AG09319 (cell line): ENCODE measurements at regions not wholly inside any gene's neighbourhood (a gene's known extent, or its start where the extent isn't known, plus 50 kb on each side); places are given as distances from the start of the nearest gene placed in this dataset.

Experiments
- DNase-seq: peaks from one replicate; pipeline ENCODE4 v3.0.0-alpha.2; 2010; ENCODE audit warnings: low read depth; ENCODE audit errors: extremely low read depth
- TF ChIP-seq, protein P1 (sequence below): IDR thresholded peaks from 2 replicates; pipeline ENCODE4 v1.5.1; 2011; ENCODE audit warnings: low read depth, mild to moderate bottlenecking, inconsistent platforms, low read length, moderate library complexity

DNA sequence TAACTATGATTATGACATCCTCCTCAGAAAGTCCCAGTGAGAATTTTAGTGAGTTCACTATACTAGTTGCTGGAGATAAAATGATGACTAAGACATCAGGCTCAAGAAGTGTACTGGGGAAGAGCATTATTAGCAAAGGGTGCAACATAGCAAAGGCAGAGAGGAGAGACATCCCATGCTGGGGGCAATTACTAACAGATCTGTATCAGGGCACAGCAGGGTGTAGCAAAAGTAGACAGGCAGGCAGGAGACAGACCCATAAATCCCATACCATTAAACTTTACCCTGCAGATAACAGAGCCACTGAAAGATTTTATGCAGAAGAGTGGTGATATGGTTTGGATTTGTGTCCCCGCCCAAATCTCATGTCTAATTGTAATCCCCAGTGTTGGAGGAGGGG lies 161.7 kb downstream of the SP3 start:
- no peak for DNase-seq
- TF ChIP-seq, protein P1, sequence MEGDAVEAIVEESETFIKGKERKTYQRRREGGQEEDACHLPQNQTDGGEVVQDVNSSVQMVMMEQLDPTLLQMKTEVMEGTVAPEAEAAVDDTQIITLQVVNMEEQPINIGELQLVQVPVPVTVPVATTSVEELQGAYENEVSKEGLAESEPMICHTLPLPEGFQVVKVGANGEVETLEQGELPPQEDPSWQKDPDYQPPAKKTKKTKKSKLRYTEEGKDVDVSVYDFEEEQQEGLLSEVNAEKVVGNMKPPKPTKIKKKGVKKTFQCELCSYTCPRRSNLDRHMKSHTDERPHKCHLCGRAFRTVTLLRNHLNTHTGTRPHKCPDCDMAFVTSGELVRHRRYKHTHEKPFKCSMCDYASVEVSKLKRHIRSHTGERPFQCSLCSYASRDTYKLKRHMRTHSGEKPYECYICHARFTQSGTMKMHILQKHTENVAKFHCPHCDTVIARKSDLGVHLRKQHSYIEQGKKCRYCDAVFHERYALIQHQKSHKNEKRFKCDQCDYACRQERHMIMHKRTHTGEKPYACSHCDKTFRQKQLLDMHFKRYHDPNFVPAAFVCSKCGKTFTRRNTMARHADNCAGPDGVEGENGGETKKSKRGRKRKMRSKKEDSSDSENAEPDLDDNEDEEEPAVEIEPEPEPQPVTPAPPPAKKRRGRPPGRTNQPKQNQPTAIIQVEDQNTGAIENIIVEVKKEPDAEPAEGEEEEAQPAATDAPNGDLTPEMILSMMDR, result no peak

DNA sequence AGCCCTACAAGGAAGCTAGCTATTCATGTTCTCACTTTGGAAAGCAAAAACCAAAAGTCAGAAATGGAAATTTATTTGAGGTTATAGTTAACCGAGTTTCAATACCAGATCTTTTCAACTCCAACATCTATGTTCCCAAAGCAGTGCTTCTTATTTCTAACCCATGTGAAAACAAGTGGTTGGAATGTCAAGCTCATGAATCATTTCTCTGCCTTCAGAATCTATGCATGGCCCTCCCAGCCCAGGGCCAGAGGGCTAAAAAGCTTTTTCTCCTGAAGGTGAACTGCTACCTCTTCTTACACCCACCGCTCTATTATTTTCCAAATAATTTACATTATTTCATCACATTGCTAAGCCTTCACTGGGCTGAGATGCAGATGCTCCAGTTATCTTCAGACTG lies 158.4 kb downstream of the SP3 start:
- TF ChIP-seq, protein P1, result no peak
- DNase-seq, result no peak

DNA sequence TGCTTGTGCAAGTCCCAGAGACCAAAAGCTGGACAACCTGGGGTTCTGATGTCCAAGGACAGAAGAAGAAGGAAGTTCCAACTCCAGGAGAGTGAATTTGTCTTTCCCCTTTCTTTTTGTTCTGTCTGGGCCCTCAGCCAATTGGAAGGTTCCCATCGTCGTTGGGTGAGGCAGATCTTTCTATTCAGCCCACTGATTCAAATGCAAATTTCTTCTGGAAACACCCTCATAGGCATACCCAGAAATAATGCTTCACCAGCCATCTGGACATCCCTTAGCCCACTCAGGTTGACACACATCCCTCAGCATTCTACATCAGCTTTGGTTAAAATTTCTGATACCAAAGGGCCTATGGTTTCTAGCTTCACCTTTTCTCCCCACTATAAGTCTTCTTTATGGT lies 156.5 kb downstream of the SP3 start:
- DNase-seq, result no peak

DNA sequence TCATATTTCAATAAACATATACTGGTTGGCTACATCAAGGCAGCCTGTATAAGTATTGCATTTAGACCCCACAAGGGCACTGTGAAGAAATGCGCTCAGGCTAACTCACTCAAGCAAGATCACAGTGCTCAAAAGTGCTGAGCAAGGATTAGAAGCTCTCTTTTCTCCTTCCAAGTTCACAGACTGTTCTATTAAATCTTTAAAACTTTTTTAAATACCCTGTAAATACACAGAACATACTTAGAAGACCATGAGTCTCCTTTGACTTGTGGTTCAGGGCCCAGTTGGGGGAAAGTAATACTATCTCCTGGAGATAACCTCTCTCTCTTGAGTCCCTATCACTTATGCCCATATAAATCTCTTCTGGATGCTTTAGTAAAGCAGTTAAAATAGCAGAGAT lies 152.9 kb downstream of the SP3 start:
- no peak for DNase-seq
- TF ChIP-seq, protein P1, result no peak

More for the DNA sequence above, 156.5 kb downstream of the SP3 start:
- TF ChIP-seq, protein P1, result no peak

DNA sequence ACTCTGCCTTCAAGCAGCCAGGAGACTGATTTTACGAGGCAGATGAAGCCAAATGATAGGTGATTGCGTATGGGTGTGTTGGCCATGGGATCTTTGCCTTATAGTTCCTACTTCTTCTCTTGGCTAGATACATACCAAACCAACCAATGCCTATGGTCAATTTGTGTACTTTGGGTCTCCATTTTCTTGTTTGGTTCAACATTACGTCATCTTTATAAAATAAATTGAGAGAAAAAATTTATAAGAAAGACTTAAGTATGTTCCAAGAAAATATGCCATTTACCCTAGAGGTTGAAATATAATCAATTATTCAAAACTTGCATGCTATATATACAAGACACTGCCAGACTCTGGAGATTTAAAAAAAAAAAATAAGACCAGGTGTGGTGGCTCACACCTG lies 150.9 kb downstream of the SP3 start:
- TF ChIP-seq, protein P1, result no peak
- no peak for DNase-seq

DNA sequence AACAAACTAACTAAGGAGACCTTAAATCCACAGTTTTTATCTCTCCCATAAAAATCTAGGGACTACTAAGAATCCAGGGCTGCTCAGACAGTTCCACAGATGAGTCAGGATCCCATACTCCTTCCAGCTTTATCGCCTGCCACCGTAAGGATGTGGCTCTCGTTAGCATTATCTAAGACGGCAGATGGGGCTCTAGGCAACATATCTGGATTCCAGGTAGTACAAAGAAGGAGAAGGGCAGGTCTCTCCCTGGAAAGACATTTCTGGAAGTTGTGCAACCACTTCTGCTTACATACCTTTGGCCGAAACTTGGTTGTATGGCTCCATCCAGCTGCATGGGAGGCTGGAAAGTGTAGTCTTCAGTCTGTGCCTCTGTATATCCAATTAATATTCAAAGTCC lies 149.4 kb downstream of the SP3 start:
- TF ChIP-seq, protein P1, result no peak
- DNase-seq, result no peak

DNA sequence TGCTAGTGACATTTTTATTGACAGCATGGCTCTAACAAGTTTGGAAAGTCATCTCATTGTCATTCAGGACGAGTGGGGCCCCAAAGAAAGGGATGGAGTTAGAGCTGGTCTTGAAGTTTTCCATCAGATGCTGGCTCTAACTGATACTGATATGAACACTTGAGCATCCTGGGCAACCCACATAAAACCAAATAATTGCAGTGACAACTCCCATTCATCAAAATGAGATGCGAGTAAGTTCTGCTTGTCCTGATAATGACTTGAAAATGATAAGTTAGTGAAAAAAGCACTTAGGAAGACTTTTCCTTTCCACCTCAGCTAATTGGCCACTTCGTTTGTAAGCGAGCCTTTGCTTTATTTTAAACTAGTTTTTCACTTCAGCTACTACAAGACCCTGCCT lies 147.6 kb downstream of the SP3 start:
- TF ChIP-seq, protein P1, result no peak
- DNase-seq, result no peak

DNA sequence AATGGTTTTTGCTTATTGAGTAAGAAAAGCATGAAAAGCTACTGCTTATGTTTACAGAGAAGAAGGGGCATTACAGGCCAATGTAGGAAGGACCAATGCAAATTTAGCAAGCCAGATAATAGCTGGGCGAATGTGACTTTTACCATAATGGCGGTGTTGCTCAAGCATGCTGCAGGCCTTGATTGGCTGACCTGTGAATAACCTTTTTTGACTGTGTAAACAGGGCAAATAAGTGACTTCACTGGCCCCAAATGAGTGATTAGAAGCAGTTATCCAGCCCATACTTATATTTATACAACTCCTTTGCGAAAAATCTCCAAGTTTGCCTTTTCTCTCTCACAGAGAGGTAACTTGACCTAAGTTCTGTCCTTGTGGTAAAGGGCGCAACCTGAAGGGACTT lies 146.9 kb downstream of the SP3 start:
- TF ChIP-seq, protein P1, result no peak

More for the DNA sequence above, 146.9 kb downstream of the SP3 start:
- DNase-seq, result no peak
